ENCODE measurements at regions not wholly inside any gene's neighbourhood (a gene's known extent, or its start where the extent isn't known, plus 50 kb on each side); places are given as distances from the start of the nearest gene placed in this dataset.
"Not testable (repeated sequence)": the region's sequence is repeated elsewhere in the genome, so short reads cannot be mapped to it uniquely, and the experiment has no call there.

- DNase-seq: no peak
These were observed 222.9 kb downstream of the DSC3 start for GRCh38 chr18:30819619-30820018.

- DNase-seq: no peak
These were observed 228.1 kb downstream of the DSC3 start for GRCh38 chr18:30814446-30814845.

GRCh38 chr18:30811580-30811979, 231.0 kb downstream of the DSC3 start:
- DNase-seq: no peak

- no peak for DNase-seq
These were observed 232.0 kb downstream of the DSC3 start for GRCh38 chr18:30810580-30810979.

GRCh38 chr18:30806823-30807222, 235.7 kb downstream of the DSC3 start:
- DNase-seq: no peak

- no peak for DNase-seq
These were observed 241.7 kb downstream of the DSC3 start for GRCh38 chr18:30800800-30801199.

GRCh38 chr18:30792051-30792450, 250.5 kb downstream of the DSC3 start:
- no peak for DNase-seq

- DNase-seq: not testable (repeated sequence)
These were observed 254.0 kb downstream of the DSC3 start for GRCh38 chr18:30788411-30788991.

- no peak for DNase-seq
These were observed 255.1 kb downstream of the DSC3 start for GRCh38 chr18:30787410-30787809.

GRCh38 chr18:30781601-30782000, 260.9 kb downstream of the DSC3 start:
- no peak for DNase-seq

GRCh38 chr18:30775629-30776028, 266.9 kb downstream of the DSC3 start:
- no peak for DNase-seq

GRCh38 chr18:30772170-30772569, 270.4 kb downstream of the DSC3 start:
- not testable (repeated sequence) for DNase-seq

- DNase-seq: no peak
These were observed 276.5 kb downstream of the DSC3 start for GRCh38 chr18:30766053-30766452.

- DNase-seq: no peak
These were observed 277.3 kb downstream of the DSC3 start for GRCh38 chr18:30765247-30765646.

GRCh38 chr18:30763902-30764350, 278.6 kb downstream of the DSC3 start:
- no peak for DNase-seq

GRCh38 chr18:30754846-30755245, 287.7 kb downstream of the DSC3 start:
- DNase-seq: no peak

GRCh38 chr18:30748541-30748940, 294.0 kb downstream of the DSC3 start:
- no peak for DNase-seq

GRCh38 chr18:30746224-30746623, 296.3 kb downstream of the DSC3 start:
- DNase-seq: no peak

- DNase-seq: no peak
These were observed 299.5 kb downstream of the DSC3 start for GRCh38 chr18:30743033-30743432.

GRCh38 chr18:30730915-30731314, 311.6 kb downstream of the DSC3 start:
- no peak for DNase-seq

GRCh38 chr18:30727849-30728248, 314.7 kb downstream of the DSC3 start:
- DNase-seq: no peak

- DNase-seq: no peak
These were observed 329.2 kb downstream of the DSC3 start for GRCh38 chr18:30713299-30713698.

- no peak for DNase-seq
These were observed 330.2 kb downstream of the DSC3 start for GRCh38 chr18:30712383-30712782.

- DNase-seq: no peak
These were observed 332.9 kb downstream of the DSC3 start for GRCh38 chr18:30709595-30709994.

GRCh38 chr18:30705943-30706342, 336.6 kb downstream of the DSC3 start:
- DNase-seq: no peak

- DNase-seq: no peak
These were observed 344.0 kb downstream of the DSC3 start for GRCh38 chr18:30698571-30698970.

All from HCEC 1CT (cell line).